ENCODE measurements at regions not wholly inside any gene's neighbourhood (a gene's known extent, or its start where the extent isn't known, plus 50 kb on each side); places are given as distances from the start of the nearest gene placed in this dataset.

- TF ChIP-seq, protein P1, sequence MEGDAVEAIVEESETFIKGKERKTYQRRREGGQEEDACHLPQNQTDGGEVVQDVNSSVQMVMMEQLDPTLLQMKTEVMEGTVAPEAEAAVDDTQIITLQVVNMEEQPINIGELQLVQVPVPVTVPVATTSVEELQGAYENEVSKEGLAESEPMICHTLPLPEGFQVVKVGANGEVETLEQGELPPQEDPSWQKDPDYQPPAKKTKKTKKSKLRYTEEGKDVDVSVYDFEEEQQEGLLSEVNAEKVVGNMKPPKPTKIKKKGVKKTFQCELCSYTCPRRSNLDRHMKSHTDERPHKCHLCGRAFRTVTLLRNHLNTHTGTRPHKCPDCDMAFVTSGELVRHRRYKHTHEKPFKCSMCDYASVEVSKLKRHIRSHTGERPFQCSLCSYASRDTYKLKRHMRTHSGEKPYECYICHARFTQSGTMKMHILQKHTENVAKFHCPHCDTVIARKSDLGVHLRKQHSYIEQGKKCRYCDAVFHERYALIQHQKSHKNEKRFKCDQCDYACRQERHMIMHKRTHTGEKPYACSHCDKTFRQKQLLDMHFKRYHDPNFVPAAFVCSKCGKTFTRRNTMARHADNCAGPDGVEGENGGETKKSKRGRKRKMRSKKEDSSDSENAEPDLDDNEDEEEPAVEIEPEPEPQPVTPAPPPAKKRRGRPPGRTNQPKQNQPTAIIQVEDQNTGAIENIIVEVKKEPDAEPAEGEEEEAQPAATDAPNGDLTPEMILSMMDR (IDR thresholded peaks at IDR 0.05), result no peak
- TF ChIP-seq POLR2AphosphoS5 (IDR thresholded peaks at IDR 0.05; ENCODE audit: low read depth, low read length) (no peak), SIN3A (IDR thresholded peaks at IDR 0.05; ENCODE audit: borderline replicate concordance, insufficient read depth, low read depth, low read length) (no peak)
- TF ChIP-seq, protein P2, sequence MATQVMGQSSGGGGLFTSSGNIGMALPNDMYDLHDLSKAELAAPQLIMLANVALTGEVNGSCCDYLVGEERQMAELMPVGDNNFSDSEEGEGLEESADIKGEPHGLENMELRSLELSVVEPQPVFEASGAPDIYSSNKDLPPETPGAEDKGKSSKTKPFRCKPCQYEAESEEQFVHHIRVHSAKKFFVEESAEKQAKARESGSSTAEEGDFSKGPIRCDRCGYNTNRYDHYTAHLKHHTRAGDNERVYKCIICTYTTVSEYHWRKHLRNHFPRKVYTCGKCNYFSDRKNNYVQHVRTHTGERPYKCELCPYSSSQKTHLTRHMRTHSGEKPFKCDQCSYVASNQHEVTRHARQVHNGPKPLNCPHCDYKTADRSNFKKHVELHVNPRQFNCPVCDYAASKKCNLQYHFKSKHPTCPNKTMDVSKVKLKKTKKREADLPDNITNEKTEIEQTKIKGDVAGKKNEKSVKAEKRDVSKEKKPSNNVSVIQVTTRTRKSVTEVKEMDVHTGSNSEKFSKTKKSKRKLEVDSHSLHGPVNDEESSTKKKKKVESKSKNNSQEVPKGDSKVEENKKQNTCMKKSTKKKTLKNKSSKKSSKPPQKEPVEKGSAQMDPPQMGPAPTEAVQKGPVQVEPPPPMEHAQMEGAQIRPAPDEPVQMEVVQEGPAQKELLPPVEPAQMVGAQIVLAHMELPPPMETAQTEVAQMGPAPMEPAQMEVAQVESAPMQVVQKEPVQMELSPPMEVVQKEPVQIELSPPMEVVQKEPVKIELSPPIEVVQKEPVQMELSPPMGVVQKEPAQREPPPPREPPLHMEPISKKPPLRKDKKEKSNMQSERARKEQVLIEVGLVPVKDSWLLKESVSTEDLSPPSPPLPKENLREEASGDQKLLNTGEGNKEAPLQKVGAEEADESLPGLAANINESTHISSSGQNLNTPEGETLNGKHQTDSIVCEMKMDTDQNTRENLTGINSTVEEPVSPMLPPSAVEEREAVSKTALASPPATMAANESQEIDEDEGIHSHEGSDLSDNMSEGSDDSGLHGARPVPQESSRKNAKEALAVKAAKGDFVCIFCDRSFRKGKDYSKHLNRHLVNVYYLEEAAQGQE (IDR thresholded peaks at IDR 0.05; ENCODE audit: insufficient read depth in 1 of 2, low read depth in 2 of 2, low read length in 1 of 2), result no peak
These were observed 279.6 kb downstream of the ADGB start for GRCh38 chr6:146878168-146878951.
